ENCODE measurements at regions not wholly inside any gene's neighbourhood (a gene's known extent, or its start where the extent isn't known, plus 50 kb on each side); places are given as distances from the start of the nearest gene placed in this dataset.
"Not testable (repeated sequence)": the region's sequence is repeated elsewhere in the genome, so short reads cannot be mapped to it uniquely, and the experiment has no call there.

GRCh38 chr7:91573405-91573804 is 307.1 kb downstream of the MTERF1 start:
- no peak for DNase-seq (ENCODE audit: insufficient read length, low spot score)
- no peak for TF ChIP-seq POLR2A (IDR thresholded peaks at IDR 0.05; ENCODE audit: low read depth, low read length)
- no peak for FAIRE-seq

- DNase-seq (ENCODE audit: insufficient read length, low spot score); FAIRE-seq: not testable (repeated sequence)
Measured at GRCh38 chr7:91576459-91576858, 304.0 kb downstream of the MTERF1 start.

GRCh38 chr7:91579837-91580236 is 300.7 kb downstream of the MTERF1 start:
- no peak for FAIRE-seq

DNA sequence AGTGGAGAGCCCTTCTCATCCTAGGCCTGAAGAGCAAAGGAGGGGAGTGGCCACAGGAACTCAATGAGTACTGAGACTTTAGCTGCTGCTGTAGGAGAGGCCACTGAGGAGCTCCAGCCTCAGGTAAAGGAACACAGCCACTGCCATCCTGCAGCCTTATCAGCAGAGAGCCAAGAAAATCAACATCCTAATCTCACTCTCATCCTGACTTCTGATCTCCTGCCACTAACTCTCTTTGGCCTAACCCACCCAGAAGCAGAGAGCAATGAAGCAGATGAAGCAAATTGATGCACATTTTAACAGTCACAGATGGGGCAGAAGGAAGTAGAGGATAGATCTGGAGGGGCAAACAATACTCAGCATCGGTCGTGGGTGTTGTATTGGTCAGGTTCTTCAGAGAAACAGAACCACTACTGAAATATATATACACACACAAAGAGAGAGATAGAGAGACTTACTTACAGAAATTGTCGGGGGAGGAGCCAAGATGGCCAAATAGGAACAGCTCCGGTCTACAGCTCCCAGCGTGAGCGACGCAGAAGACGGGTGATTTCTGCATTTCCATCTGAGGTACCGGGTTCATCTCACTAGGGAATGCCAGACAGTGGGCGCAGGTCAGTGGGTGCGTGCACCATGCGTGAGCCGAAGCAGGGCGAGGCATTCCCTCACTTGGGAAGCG is 297.6 kb downstream of the MTERF1 start:
- TF ChIP-seq POLR2A (IDR thresholded peaks at IDR 0.05; ENCODE audit: low read depth, low read length): no peak
- FAIRE-seq: no peak
- DNase-seq (ENCODE audit: insufficient read length, low spot score): no peak

More at GRCh38 chr7:91579837-91580236, 300.7 kb downstream of the MTERF1 start:
- TF ChIP-seq POLR2A (IDR thresholded peaks at IDR 0.05; ENCODE audit: low read depth, low read length): no peak
- no peak for DNase-seq (ENCODE audit: insufficient read length, low spot score)

GRCh38 chr7:91596287-91596686 is 284.2 kb downstream of the MTERF1 start:
- FAIRE-seq (no peak), DNase-seq (ENCODE audit: insufficient read length, low spot score) (no peak)
- TF ChIP-seq POLR2A (IDR thresholded peaks at IDR 0.05; ENCODE audit: low read depth, low read length): no peak

DNA sequence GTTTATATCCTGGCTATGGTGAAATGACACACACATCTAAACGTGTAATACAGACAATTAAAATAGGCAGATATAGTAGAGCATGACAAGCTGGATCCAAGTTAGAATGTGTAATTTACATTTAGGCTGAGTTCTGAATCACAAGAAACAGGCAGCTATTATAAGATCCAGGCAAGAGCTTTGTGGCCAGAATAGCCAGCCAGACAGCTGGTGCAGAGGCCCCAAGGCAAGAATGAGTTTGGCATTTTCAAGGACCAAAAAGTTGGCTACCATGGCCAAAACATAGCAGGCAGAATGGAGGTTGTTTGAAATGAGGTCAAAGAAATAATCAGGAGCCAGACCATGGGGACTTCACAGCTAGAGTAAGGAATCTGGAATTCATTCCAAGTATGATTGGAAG is 281.7 kb downstream of the MTERF1 start:
- TF ChIP-seq POLR2A (IDR thresholded peaks at IDR 0.05; ENCODE audit: low read depth, low read length): no peak
- FAIRE-seq (no peak), DNase-seq (ENCODE audit: insufficient read length, low spot score) (no peak)

DNA sequence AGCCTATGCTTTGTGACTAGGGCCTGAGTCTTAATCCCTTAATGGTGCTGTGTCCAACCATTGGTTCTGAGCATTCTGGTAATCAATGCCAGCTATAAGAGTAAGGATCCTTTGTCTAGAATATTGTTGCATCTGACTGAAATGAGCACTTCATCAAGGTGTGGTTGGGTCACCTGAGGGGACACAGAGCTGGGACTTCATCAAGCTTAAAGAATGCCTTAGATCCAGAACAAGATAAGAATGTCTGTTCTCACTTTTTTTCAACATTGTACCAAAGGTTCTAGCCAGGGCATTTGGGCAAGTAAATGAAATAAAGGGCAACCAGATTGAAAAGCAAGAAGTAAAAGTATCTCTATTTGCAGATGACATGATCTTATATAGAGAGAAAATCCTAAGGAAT is 280.4 kb downstream of the MTERF1 start:
- TF ChIP-seq POLR2A (IDR thresholded peaks at IDR 0.05; ENCODE audit: low read depth, low read length): no peak
- DNase-seq (ENCODE audit: insufficient read length, low spot score) (no peak), FAIRE-seq (no peak)

GRCh38 chr7:91603707-91604106 is 276.8 kb downstream of the MTERF1 start:
- FAIRE-seq (no peak), DNase-seq (ENCODE audit: insufficient read length, low spot score) (no peak)
- no peak for TF ChIP-seq POLR2A (IDR thresholded peaks at IDR 0.05; ENCODE audit: low read depth, low read length)

DNA sequence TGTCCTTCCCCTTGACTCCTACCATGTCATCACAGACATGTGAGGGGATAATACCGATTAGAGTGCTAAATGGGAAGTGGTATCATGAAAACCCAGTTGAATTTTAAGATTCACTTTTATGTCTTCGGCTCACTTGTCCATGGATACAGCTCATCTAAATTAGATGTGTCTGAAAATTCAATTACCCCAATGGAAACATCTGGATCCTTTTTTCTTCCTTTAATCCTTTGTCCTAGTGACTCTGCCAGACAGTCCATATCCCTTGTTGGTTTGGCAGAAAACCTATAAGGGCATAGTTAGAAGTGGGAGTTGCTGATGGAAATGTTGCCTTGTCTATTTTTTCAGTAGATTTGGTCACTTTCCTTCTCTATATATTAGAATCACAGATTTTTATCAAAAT is 271.9 kb downstream of the MTERF1 start:
- TF ChIP-seq POLR2A (IDR thresholded peaks at IDR 0.05; ENCODE audit: low read depth, low read length): no peak
- FAIRE-seq (no peak), DNase-seq (ENCODE audit: insufficient read length, low spot score) (no peak)

- FAIRE-seq: no peak
- DNase-seq (ENCODE audit: insufficient read length, low spot score): no peak
- no peak for TF ChIP-seq POLR2A (IDR thresholded peaks at IDR 0.05; ENCODE audit: low read depth, low read length)
Measured at GRCh38 chr7:91609525-91609924, 271.0 kb downstream of the MTERF1 start.

GRCh38 chr7:91614431-91614830 is 266.1 kb downstream of the MTERF1 start:
- no peak for FAIRE-seq
- TF ChIP-seq POLR2A (IDR thresholded peaks at IDR 0.05; ENCODE audit: low read depth, low read length): no peak

GRCh38 chr7:91618776-91619765 is 261.4 kb downstream of the MTERF1 start:
- FAIRE-seq: no peak
- no peak for DNase-seq (ENCODE audit: insufficient read length, low spot score)
- no peak for TF ChIP-seq POLR2A (IDR thresholded peaks at IDR 0.05; ENCODE audit: low read depth, low read length)

More at GRCh38 chr7:91614431-91614830, 266.1 kb downstream of the MTERF1 start:
- no peak for DNase-seq (ENCODE audit: insufficient read length, low spot score)

- DNase-seq (ENCODE audit: insufficient read length, low spot score) (no peak), FAIRE-seq (no peak)
- no peak for TF ChIP-seq POLR2A (IDR thresholded peaks at IDR 0.05; ENCODE audit: low read depth, low read length)
Measured at GRCh38 chr7:91620827-91621226, 259.7 kb downstream of the MTERF1 start.

DNA sequence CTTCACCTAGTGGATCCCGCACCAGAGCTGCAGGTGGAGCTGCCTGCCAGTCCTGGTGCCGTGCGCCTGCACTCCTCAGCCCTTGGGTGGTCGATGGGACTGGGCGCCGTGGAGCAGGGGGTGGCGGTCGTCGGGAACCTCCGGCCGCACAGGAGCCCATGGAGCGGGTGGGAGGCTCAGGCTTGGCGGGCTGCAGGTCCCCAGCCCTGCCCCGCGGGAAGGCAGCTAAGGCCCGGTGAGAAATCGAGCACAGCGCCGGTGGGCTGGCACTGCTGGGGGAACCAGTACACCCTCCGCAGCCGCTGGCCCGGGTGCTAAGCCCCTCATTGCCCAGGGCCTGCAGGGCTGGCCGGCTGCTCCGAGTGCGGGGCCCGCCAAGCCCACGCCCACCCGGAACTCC is 253.2 kb downstream of the MTERF1 start:
- not testable (repeated sequence) for DNase-seq (ENCODE audit: insufficient read length, low spot score); FAIRE-seq

DNA sequence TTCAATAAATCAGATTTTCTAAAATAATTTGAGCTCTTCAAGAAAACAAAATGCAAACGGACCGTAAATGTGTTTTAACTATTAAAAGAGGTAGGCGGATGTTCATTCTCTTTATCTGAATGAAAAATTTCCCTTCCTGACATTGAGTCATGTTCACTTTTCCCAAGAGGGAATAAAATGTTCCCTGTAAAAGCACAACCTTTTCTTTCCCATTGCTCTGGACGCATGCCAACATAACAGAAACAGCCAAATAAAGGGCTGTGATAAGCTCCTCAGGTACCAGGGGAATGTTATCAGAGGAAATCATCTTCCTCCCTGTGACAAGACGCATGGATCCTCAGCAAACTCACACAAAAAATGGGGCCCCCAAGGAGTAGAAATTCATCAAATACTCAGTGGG is 251.8 kb downstream of the MTERF1 start:
- no peak for TF ChIP-seq POLR2A (IDR thresholded peaks at IDR 0.05; ENCODE audit: low read depth, low read length)
- FAIRE-seq: no peak
- no peak for DNase-seq (ENCODE audit: insufficient read length, low spot score)

Measured in H54 (cell line).